Parathyroid adenoma (tissue), 2 donors: ENCODE measurements at regions not wholly inside any gene's neighbourhood (a gene's known extent, or its start where the extent isn't known, plus 50 kb on each side); places are given as distances from the start of the nearest gene placed in this dataset.
"Not testable (repeated sequence)": the region's sequence is repeated elsewhere in the genome, so short reads cannot be mapped to it uniquely, and the experiment has no call there.

ENCODE experiments used
- H2AFZ ChIP-seq: fragments of 300-600 bp; sonication (generic); one replicate; pipeline ENCODE4 v1.7.0; 2017; ENCODE audit warnings: antibody characterized with exemption, mild to moderate bottlenecking
- H3K27ac ChIP-seq: fragments of 300-600 bp; sonication (generic); one replicate; pipeline ENCODE4 v1.7.0; 2017
- H3K27me3 ChIP-seq: fragments of 300-600 bp; sonication (generic); one replicate; pipeline ENCODE4 v1.7.0; 2017; ENCODE audit warnings: low read length; ENCODE audit not compliant: control insufficient read depth, insufficient read depth
- H3K36me3 ChIP-seq: fragments of 300-600 bp; sonication (generic); one replicate; pipeline ENCODE4 v1.7.0; 2017; ENCODE audit warnings: low read length; ENCODE audit not compliant: control insufficient read depth, insufficient read depth
- H3K4me1 ChIP-seq: fragments of 300-600 bp; sonication (generic); one replicate; pipeline ENCODE4 v1.7.0; 2017; ENCODE audit warnings: control low read depth
- H3K4me2 ChIP-seq: fragments of 300-600 bp; sonication (generic); one replicate; pipeline ENCODE4 v1.7.0; 2017; ENCODE audit warnings: low read length
- H3K4me3 ChIP-seq: fragments of 300-600 bp; sonication (generic); one replicate; pipeline ENCODE4 v1.7.0; 2017; ENCODE audit warnings: low read depth, low read length
- H3K79me2 ChIP-seq: fragments of 300-600 bp; sonication (generic); one replicate; pipeline ENCODE4 v1.7.0; 2017; ENCODE audit warnings: control low read depth
- H3K9ac ChIP-seq: fragments of 300-600 bp; sonication (generic); one replicate; pipeline ENCODE4 v1.7.0; 2017; ENCODE audit warnings: mild to moderate bottlenecking
- H3K9me3 ChIP-seq: fragments of 300-600 bp; sonication (generic); one replicate; pipeline ENCODE4 v1.7.0; 2017; ENCODE audit warnings: low read length; ENCODE audit not compliant: control insufficient read depth
- TF ChIP-seq, protein P1 (sequence below): fragments of 300-600 bp; sonication (generic); IDR thresholded peaks from one replicate; pipeline ENCODE4 v1.7.0; 2017; ENCODE audit warnings: antibody characterized with exemption, mild to moderate bottlenecking
- donor health status: primary hyperparathyroidism.

DNA sequence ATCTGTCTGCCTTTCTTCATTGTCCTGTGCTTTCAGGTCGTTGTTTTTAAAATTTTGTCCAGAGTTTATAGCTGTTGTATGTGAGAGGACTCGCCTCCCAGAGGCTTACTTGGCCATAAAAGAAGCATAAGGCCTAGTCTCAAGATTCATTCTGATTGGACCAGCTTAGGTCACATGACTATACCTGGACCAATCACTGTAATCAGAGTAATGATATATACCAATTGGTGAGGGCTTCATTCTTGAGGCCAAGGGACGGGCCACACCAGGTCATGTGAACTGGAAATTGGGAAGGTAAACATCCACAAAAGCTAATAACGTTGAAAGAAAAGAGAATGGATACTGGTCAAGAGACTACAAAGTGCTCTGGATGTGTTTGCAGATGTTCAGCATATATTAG, 141.4 kb upstream of the SULF2 start:
- Histone ChIP-seq H3K27me3 (no peaks in the 10 kb centered on the region), H3K27ac (no peak overlapping the region), H3K79me2 (no peaks in the 10 kb centered on the region), H3K36me3 (no peaks in the 10 kb centered on the region), H3K4me2 (no peak overlapping the region), H2AFZ (no peak overlapping the region), H3K4me1 (no peaks in the 10 kb centered on the region), H3K9ac (no peak overlapping the region), H3K4me3 (no peak overlapping the region), H3K9me3 (no peaks in the 10 kb centered on the region)
- TF ChIP-seq, protein P1, sequence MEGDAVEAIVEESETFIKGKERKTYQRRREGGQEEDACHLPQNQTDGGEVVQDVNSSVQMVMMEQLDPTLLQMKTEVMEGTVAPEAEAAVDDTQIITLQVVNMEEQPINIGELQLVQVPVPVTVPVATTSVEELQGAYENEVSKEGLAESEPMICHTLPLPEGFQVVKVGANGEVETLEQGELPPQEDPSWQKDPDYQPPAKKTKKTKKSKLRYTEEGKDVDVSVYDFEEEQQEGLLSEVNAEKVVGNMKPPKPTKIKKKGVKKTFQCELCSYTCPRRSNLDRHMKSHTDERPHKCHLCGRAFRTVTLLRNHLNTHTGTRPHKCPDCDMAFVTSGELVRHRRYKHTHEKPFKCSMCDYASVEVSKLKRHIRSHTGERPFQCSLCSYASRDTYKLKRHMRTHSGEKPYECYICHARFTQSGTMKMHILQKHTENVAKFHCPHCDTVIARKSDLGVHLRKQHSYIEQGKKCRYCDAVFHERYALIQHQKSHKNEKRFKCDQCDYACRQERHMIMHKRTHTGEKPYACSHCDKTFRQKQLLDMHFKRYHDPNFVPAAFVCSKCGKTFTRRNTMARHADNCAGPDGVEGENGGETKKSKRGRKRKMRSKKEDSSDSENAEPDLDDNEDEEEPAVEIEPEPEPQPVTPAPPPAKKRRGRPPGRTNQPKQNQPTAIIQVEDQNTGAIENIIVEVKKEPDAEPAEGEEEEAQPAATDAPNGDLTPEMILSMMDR = no peak

DNA sequence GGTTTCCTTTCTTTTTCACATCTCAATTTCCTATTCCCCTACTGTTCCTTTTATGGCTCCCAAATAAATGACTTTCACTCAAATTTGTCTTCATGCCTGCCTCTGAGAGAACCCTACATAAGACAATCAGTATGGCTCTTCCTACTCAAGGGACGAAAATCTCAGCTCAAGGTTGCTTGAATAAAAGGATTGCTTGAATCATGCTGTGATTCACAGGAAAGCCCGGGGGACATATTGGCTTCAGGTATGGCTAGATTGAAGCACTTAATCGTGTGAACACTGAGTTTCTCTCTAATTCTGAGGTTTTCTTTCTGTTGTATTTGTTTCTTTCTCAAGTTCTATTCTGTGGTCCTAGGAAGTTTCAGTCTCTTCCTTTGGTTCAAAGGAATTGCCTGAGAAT, 140.3 kb upstream of the SULF2 start:
- Histone ChIP-seq H3K4me1 (no peaks in the 10 kb centered on the region), H3K27ac (no peak overlapping the region), H3K9me3 (no peaks in the 10 kb centered on the region), H3K4me2 (no peak overlapping the region), H2AFZ (no peak overlapping the region), H3K36me3 (no peaks in the 10 kb centered on the region), H3K27me3 (no peaks in the 10 kb centered on the region), H3K4me3 (no peak overlapping the region), H3K79me2 (no peaks in the 10 kb centered on the region), H3K9ac (no peak overlapping the region)
- TF ChIP-seq, protein P1 = no peak

DNA sequence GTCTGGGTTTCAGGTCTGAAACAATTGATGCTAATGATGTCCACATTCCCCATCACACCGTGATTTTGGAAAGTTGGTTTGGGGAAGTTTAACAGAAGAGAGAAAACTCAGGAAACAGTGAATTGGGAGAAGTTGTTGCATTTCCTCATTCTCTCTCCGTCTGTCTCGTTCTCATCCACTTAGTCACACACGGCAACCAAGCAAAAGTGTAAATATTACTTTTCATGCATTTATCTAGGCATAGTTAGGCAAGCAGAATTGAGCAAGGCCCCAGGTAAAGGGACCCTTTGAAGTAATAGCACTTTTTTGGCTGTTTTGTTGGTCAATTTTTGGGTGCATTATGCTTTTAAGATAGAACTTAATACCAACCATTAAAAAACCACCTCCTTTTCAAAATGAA, 137.0 kb upstream of the SULF2 start:
- no peaks in the 10 kb centered on the region for H3K79me2 ChIP-seq
- H3K4me3 ChIP-seq = no peak overlapping the region
- H3K36me3 ChIP-seq = no peaks in the 10 kb centered on the region
- H3K4me2 ChIP-seq = no peak overlapping the region
- H3K9me3 ChIP-seq = no peaks in the 10 kb centered on the region
- TF ChIP-seq, protein P1 = no peak
- no peak overlapping the region for H3K27ac ChIP-seq
- H3K27me3 ChIP-seq = no peaks in the 10 kb centered on the region
- H3K4me1 ChIP-seq = no peaks in the 10 kb centered on the region
- H2AFZ ChIP-seq = no peak overlapping the region
- no peak overlapping the region for H3K9ac ChIP-seq

DNA sequence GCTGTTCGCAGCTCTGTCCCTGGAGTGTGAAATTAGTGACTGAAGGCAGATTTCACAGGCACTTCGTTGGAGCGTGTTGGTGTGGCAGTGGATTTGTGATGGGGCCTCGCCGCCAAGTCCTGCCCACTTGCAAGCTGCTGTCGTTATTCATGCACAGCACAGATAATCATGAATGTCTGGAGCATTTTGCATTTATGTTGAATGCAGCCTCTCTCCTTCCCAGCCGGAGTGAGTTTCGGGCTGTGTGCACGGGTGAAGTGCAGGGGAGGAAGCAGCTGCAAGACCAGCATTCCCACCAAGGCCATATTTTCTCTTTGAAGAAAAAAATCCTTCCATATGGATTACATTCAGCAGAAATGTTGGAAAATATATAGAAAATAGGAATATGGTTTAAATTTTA, 136.5 kb upstream of the SULF2 start:
- not testable (repeated sequence) for H3K27ac ChIP-seq, H2AFZ ChIP-seq, H3K9me3 ChIP-seq, H3K36me3 ChIP-seq, H3K4me2 ChIP-seq, H3K4me1 ChIP-seq, H3K4me3 ChIP-seq, H3K27me3 ChIP-seq, H3K9ac ChIP-seq, H3K79me2 ChIP-seq

DNA sequence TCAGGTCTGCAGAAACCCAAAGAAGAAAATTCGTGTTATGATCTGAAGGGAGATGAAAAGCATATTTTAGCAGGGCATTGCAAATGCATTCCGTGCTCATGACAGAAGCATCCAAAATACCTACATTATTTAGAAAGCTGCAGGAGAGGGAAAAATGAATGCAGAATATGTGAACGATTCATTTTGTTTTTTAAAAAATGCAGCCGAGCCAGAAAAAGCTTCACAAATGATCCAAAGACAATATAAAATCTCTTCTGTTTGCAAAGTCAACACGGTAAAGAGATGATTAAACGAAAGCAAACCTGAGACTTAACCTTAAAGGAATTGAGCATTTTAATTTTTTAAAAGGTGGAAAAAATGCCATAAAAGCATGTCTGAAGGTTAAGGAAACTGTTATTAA, 136.1 kb upstream of the SULF2 start:
- TF ChIP-seq, protein P1 = no peak
- no peak overlapping the region for H3K4me3 ChIP-seq
- no peaks in the 10 kb centered on the region for H3K27me3 ChIP-seq
- H3K79me2 ChIP-seq = no peaks in the 10 kb centered on the region
- no peak overlapping the region for H3K27ac ChIP-seq
- no peak overlapping the region for H3K9ac ChIP-seq
- no peak overlapping the region for H2AFZ ChIP-seq
- no peaks in the 10 kb centered on the region for H3K9me3 ChIP-seq
- H3K36me3 ChIP-seq = no peaks in the 10 kb centered on the region
- no peaks in the 10 kb centered on the region for H3K4me1 ChIP-seq
- no peak overlapping the region for H3K4me2 ChIP-seq
